ENCODE measurements at regions not wholly inside any gene's neighbourhood (a gene's known extent, or its start where the extent isn't known, plus 50 kb on each side); places are given as distances from the start of the nearest gene placed in this dataset.

- TF ChIP-seq CTCF (IDR thresholded peaks at IDR 0.05; ENCODE audit: low read depth, low read length, missing input control) (no peak), TAF1 (conservative IDR thresholded peaks at IDR 0.05) (no peak), JUND (IDR thresholded peaks at IDR 0.05) (no peak)
Measured at GRCh38 chr1:200266871-200267270, 143.0 kb downstream of the ZNF281 start.

Measured in liver (tissue), 3 donors.